Pons (tissue), 1 donor: ENCODE measurements at regions not wholly inside any gene's neighbourhood (a gene's known extent, or its start where the extent isn't known, plus 50 kb on each side); places are given as distances from the start of the nearest gene placed in this dataset.

Source experiments
- DNase-seq: peaks from one replicate; pipeline ENCODE4 v3.0.0-alpha.2; 2016; ENCODE audit warnings: low spot score

DNA sequence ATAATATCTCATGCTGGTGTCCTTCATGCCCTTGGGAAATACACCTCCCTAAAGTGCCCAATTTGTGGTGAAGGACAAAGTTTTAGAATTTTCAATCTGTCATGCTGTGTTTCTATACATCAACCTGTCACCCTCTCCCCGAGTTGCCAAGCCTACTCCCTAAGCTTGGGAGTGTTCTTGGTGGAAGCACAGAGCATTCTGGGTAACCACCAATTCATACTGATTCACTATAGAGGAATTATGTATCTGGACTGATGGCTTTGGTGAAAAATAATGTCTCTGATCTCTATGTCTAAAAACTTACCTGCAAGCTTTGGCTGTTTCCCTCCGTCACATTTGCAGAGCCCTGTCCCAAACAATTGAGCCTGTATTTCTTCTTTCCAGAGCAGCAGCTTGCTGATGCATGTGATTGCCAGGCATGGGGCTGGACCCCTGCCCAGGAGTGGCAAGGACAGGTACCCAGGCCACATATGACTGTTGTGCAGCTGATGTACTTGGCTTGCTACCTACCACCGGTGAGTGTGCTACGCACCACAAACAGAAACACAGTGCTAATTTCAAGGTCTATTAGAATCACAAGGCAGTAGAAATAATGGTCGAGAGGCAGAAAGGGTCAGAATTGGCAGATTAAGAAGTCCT, 202.8 kb upstream of the CITED2 start:
- DNase-seq = no peak

DNA sequence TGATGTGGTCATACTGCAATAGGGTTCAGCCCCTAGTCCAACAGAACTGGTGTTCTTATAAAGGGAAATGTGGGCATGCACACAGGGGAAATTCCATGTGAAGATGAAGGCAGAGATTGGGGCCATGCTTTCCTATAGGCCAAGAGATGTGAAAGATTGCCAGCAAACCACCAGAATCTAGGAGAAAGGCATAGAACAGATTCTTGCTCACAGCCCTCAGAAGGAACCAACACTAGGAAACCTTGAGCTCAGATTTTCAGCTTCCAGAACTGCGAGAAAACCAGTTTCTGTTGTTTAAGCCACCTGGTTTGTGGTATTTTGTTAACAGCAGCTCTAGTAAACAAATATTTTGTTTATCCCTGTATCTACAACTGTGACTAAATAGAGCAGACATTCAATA, 197.6 kb upstream of the CITED2 start:
- DNase-seq = no peak

DNA sequence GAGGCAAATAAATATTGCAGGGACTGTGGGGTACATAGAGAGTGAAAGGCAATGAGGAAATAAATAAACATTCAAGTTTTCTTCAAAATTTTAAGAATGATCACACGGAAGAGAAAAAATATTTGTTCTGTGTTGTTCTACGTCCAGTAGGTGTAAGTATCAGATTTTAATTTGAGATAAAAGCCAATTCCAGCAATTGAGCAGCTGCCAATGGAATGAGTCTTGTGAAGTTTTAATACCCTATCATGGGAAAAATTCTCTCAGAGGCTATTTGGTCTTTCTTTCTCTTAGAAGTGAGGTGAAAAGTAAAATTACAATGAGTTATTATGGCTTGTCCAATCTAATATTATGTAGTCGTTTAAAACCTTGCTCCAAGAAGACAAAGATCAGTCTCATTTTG, 195.7 kb upstream of the CITED2 start:
- DNase-seq = no peak

GRCh38 chr6:139569566-139569965, 195.1 kb upstream of the CITED2 start:
- no peak for DNase-seq

DNA sequence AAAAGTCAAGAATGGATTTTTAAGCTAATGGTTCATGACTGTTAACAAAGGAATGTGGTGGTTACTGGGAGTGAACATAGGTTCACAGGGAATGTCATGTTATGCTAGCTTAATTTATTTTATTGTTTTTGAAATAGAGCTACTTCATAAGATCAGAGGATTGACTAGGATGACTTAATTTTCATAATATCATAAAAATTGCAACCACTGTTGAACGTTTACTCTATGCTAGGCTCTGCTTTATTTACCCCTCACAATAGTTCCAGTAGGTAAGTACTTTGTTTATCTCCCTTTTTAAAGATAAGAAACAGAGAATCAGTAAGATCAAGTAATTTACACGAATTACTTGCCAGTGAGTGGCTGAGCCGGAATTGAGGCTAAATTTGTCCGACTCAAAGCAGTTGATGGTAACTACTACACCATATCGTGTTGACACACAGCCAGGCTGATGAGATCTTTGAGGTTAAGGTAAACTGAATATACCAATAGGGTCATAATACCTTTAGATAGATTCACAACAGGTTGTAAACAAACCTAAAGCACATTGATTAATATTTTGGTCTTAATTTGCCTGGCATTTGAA, 194.6 kb upstream of the CITED2 start:
- DNase-seq = no peak

- DNase-seq = no peak
Observed at GRCh38 chr6:139568151-139568955, 193.9 kb upstream of the CITED2 start.

GRCh38 chr6:139567095-139567494, 192.6 kb upstream of the CITED2 start:
- DNase-seq = no peak

- DNase-seq = no peak
Observed at GRCh38 chr6:139565591-139565990, 191.1 kb upstream of the CITED2 start.

DNA sequence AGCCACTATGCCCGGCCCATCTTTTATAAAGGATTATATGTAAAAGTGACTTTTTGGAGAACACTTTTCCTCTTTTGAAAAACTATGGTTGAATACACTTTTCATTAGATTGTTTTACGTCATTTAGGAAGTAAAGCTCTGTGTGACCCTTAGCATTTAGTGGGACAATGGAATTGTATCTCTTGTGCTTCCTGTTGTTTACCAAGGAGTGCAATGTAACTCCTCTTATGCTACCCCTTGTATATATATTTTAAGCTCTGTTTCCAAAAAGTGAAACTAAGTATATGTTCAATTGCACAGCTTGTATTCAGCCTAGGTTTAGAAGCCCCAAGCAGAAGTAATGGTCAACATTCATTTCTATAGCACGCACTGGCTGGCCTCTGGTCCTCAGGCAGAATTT, 183.1 kb upstream of the CITED2 start:
- no peak for DNase-seq

- no peak for DNase-seq
Observed at GRCh38 chr6:139556532-139556931, 182.1 kb upstream of the CITED2 start.

DNA sequence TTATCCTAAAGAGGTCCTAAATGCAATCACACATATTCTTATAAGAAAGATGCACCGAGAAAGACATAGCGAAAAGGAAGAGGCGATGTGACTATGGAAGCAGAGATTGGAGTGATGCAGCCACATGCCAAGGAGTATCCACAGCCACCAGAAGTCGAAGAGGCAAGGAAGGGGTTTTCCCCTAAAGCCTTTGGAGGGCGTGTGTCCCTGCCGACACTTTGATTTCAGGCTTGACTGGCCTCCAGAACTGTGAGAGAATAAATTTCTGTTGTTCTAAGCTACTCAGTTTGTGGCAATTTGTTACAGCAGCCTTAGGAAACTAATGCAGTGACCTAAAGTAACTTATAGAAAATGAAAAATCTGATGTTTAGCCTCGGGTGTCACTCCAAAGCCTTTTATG, 179.5 kb upstream of the CITED2 start:
- no peak for DNase-seq

GRCh38 chr6:139551376-139551775, 176.9 kb upstream of the CITED2 start:
- no peak for DNase-seq

- no peak for DNase-seq
Observed at GRCh38 chr6:139550361-139550760, 175.9 kb upstream of the CITED2 start.

DNA sequence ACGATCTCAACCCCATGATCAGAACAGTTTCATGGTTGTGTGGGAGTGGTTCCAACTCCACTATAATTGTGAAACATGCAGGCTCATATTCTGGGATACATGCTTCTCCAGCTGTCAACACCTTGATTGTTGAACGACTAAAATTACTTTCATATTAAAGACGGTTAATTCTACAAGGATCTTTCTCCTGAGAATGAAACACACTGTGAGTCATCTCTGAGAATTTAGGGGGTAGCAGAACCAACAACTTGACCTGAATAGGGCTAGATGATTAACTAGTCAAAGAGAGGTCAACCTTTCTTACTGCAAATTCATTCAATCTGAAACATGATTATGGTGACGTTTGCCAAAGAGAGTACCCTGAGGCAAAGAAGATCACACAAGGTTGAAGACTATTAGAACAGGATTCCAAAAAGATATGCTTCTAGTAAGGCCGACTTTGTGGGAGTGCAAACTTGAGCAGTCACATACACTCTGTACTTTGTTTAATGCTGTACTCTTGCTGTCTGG, 175.2 kb upstream of the CITED2 start:
- DNase-seq = no peak

GRCh38 chr6:139547804-139548203, 173.4 kb upstream of the CITED2 start:
- DNase-seq = no peak

DNA sequence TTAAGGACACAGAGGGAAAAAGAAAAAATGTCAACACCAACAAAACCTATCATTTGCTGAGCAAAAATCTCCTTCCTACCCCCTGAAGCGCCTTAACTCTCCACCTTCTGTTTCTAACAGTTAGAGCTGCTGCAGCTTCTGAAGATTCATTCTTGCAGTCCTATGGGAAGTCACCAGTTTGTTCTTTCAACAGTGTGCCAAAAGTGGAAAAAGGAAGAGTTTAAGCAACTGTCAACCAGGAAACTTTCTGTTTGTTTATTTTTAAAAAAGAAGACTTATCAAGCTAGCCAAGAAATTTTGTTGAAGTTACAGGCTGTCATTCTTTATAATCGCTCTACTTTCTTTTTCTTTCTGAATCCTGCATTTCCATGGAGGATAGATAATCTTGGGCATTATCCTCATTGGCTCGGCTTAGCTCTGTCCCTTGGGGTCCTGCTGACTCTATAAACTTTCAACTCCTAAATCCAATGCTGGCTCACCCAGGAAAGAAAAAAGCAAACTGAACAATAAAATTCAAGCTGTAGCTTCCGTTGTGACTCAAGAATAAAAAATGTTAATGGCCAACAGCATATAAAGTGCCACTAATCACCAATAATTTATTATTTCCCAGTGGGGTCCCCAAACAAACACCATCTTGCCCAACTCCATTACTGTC, 172.8 kb upstream of the CITED2 start:
- peak; percentile 31 for DNase-seq

DNA sequence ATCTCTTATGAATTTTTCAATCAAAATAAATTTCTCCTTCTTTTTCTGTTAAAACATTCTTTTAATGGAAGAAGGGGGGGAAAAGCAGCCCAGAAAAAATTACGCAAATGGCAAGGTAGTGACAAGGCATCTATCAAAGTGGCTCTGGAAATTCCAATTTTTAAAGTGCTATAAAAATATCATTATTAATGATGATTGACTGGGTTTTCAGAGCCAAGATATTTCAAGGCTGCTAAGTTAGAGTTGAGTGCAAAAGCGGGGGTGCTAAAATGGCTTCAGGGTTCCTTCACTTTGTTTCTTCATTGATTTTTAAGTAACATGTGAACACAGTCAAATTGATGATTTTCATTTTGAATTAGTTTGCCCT, 171.6 kb upstream of the CITED2 start:
- no peak for DNase-seq

DNA sequence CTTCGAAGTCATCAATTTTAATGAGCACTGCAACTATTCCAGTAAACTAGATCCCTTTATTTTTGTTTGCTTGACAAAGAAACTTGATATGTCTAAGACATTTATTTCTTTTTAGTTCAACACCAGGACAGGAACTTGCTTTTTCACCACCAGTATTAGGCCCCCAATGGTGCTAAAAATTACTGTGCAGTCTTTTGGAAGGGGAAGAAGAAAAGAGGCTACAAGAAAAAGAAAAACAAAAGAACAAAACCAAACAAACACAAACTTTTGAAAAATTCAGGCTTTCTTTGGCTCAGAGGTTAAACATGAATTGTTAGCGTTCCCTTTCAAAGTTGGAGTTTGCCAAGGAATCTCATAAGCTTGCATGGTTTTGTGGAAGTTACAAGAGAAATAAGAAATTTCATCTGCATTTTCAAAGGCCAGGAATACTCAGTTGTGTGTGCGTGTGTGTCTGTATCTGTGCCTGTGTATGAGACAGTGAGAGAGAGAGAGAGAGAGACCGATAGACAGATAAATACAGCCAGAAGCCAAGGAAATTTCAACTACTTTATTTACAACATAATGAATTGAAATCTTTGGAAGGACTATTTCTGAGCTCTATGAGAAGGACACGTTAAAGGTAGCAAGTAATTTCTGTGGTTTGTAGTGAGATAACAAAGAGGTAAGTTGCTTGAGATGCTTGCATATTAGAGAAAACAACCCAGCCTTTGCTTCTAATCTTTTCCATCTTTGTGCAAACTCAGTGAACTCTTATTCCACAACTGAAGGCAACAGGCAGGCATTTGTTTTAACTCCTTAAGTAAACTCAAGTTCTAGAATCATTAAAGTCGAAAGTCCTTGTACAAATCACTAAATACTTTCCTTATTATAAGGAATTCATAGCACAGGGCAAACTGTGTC, 171.0 kb upstream of the CITED2 start:
- no peak for DNase-seq

- DNase-seq = no peak
Observed at GRCh38 chr6:139544701-139545057, 170.2 kb upstream of the CITED2 start.

- DNase-seq = no peak
Observed at GRCh38 chr6:139542351-139542750, 167.9 kb upstream of the CITED2 start.

DNA sequence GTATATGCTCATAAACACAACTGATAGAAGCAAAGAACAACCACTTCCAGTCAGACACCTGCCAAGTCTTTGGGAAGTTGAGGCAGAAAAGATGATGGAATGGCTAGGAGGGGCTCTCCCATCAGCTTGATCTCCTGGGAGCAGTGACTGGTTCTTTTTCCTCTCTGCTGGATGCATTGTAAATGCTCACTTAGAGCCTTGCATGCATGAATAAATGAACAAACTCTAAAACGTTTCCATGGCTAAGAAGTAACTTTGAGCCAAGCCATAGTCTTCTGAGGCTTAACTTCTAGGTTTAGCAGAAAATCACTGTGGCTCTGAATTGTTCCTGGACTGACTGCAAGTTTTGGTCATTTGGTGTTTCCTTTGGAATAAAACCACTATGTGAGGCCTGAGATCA, 166.4 kb upstream of the CITED2 start:
- no peak for DNase-seq

DNA sequence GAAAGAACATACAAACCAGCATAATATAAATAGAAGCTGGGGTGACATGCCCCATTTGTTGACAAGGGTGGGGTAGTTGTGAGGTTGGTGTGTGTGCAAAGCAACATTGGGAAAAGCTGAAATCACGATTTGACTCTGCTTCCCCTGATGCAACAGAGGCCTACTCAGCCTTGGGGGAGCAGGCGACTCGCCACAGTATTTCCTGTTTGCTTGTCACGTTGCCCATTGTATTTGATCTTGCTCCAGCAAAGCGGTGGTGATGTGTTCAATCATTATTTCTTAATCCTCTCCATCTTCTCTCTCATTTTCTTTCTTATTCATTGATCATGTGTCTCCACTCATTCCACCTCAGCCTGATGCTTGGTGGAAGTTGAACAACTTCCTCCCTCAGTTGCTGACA, 165.8 kb upstream of the CITED2 start:
- no peak for DNase-seq
